Trophoblast cell (in vitro differentiated cells and primary cell): ENCODE measurements at regions not wholly inside any gene's neighbourhood (a gene's known extent, or its start where the extent isn't known, plus 50 kb on each side); places are given as distances from the start of the nearest gene placed in this dataset.

Experiments
- DNase-seq, 2 donors: peaks; one replicate each; pipeline ENCODE4 v3.0.0-alpha.2; 2016
- H2AFZ ChIP-seq: 2 replicates; pipeline ENCODE4 v1.6.1; 2013; ENCODE audit warnings: low read length, moderate library complexity, mild to moderate bottlenecking; ENCODE audit not compliant: insufficient read depth, poor library complexity
- H2AK5ac ChIP-seq: 2 replicates; pipeline ENCODE4 v1.6.1; 2013; ENCODE audit warnings: mild to moderate bottlenecking, low read length
- H2BK120ac ChIP-seq: 2 replicates; pipeline ENCODE4 v1.6.1; 2013; ENCODE audit warnings: low read length, mild to moderate bottlenecking, moderate library complexity; ENCODE audit not compliant: insufficient read depth, poor library complexity
- H2BK12ac ChIP-seq: 2 replicates; pipeline ENCODE4 v1.6.1; 2013; ENCODE audit warnings: mild to moderate bottlenecking, low read length, moderate library complexity
- H2BK5ac ChIP-seq: 2 replicates; pipeline ENCODE4 v1.6.1; 2013; ENCODE audit warnings: low read length, low read depth, moderate library complexity, mild to moderate bottlenecking; ENCODE audit not compliant: poor library complexity
- H3K14ac ChIP-seq: 2 replicates; pipeline ENCODE4 v1.6.1; 2013; ENCODE audit warnings: mild to moderate bottlenecking, low read length
- H3K18ac ChIP-seq: 2 replicates; pipeline ENCODE4 v1.6.1; 2013; ENCODE audit warnings: mild to moderate bottlenecking, low read length
- H3K23ac ChIP-seq: 2 replicates; pipeline ENCODE4 v1.6.1; 2013; ENCODE audit warnings: low read length
- H3K27ac ChIP-seq: 2 replicates; pipeline ENCODE4 v1.5.1; 2013; ENCODE audit warnings: low read depth, mild to moderate bottlenecking, inconsistent platforms, low read length, moderate library complexity
- H3K27me3 ChIP-seq: 2 replicates; pipeline ENCODE4 v1.6.1; 2013; ENCODE audit warnings: inconsistent platforms, mild to moderate bottlenecking, low read length, moderate library complexity; ENCODE audit not compliant: insufficient read depth
- H3K36me3 ChIP-seq, 2 experiments: 1 replicate in 1 of 2; 2 replicates in 1 of 2; pipeline ENCODE4 v1.6.1; 2013; ENCODE audit warnings: low read length in 2 of 2, mild to moderate bottlenecking in 2 of 2, moderate library complexity in 1 of 2; ENCODE audit not compliant: insufficient read depth in 2 of 2, control insufficient read depth in 1 of 2
- H3K4ac ChIP-seq: 2 replicates; pipeline ENCODE4 v1.6.1; 2013; ENCODE audit warnings: low read depth, mild to moderate bottlenecking, low read length, moderate library complexity
- H3K4me1 ChIP-seq, 2 experiments: 1 replicate in 1 of 2; 2 replicates in 1 of 2; pipeline ENCODE4 v1.6.1; 2013; ENCODE audit warnings: low read length in 2 of 2, mild to moderate bottlenecking in 2 of 2, moderate library complexity in 1 of 2; ENCODE audit not compliant: insufficient read depth in 2 of 2, control insufficient read depth in 1 of 2
- H3K4me2 ChIP-seq: 2 replicates; pipeline ENCODE4 v1.6.1; 2013; ENCODE audit warnings: inconsistent platforms, mild to moderate bottlenecking, low read length, moderate library complexity
- H3K4me3 ChIP-seq: 2 replicates; pipeline ENCODE4 v1.5.1; 2013; ENCODE audit warnings: mild to moderate bottlenecking, low read depth, low read length, inconsistent platforms
- H3K79me1 ChIP-seq: one replicate; pipeline ENCODE4 v1.6.1; 2013; ENCODE audit warnings: low read length
- H3K79me2 ChIP-seq: 2 replicates; pipeline ENCODE4 v1.6.1; 2013; ENCODE audit warnings: low read length, mild to moderate bottlenecking; ENCODE audit not compliant: control insufficient read depth, insufficient read depth, poor library complexity
- H3K9ac ChIP-seq: 2 replicates; pipeline ENCODE4 v1.6.1; 2013; ENCODE audit warnings: mild to moderate bottlenecking, low read length
- H3K9me3 ChIP-seq: 2 replicates; pipeline ENCODE4 v1.6.1; 2013; ENCODE audit warnings: low read depth, mild to moderate bottlenecking, control low read depth, inconsistent platforms, low read length; ENCODE audit not compliant: insufficient read depth
- H4K12ac ChIP-seq: 2 replicates; pipeline ENCODE4 v1.6.1; 2013; ENCODE audit warnings: low read depth, mild to moderate bottlenecking, low read length, moderate library complexity
- H4K8ac ChIP-seq: 2 replicates; pipeline ENCODE4 v1.6.1; 2013; ENCODE audit warnings: low read depth, mild to moderate bottlenecking, low read length, moderate library complexity
- H4K91ac ChIP-seq: one replicate; pipeline ENCODE4 v1.6.1; 2013; ENCODE audit warnings: low read depth, mild to moderate bottlenecking, low read length, moderate library complexity
- WGBS: extraction: QIAGEN DNeasy Blood & Tissue Kit; methylation state at CpG from one replicate; pipeline ENCODE4 v1.1.7; 2013; ENCODE audit warnings: missing lambda C conversion rate; ENCODE audit not compliant: insufficient read length, insufficient coverage; ENCODE audit errors: extremely low coverage; 5-methylcytosine and 5-hydroxymethylcytosine counted together

- Histone ChIP-seq H4K8ac (no peak overlapping the region), H3K4ac (no peak overlapping the region), H3K27me3 (no peaks in the 10 kb centered on the region), H3K79me2 (no peaks in the 10 kb centered on the region), H4K12ac (no peak overlapping the region), H2AK5ac (no peak overlapping the region), H2AFZ (no peak overlapping the region), H3K79me1 (peaks cover 11% of the 10 kb centered on the region), H3K18ac (no peak overlapping the region), H3K27ac (no peak overlapping the region), H3K4me1 (peaks cover 9 to 16% of the 10 kb centered on the region in 2 experiments), H3K4me2 (no peak overlapping the region), H3K36me3 (no peaks in the 10 kb centered on the region), H2BK5ac (no peak overlapping the region), H3K14ac (no peak overlapping the region), H3K9ac (no peak overlapping the region), H3K23ac (no peak overlapping the region), H3K9me3 (peaks cover 2% of the 10 kb centered on the region), H2BK120ac (no peak overlapping the region), H3K4me3 (no peak overlapping the region), H2BK12ac (no peak overlapping the region), H4K91ac (no peak overlapping the region)
- WGBS = no CpG with 5 or more reads among the region's 6 CpGs
- DNase-seq = no peak
Observed at GRCh38 chr5:134462761-134463160, 51.1 kb upstream of the CDKN2AIPNL start.

GRCh38 chr5:134462047-134462575, 50.4 kb upstream of the CDKN2AIPNL start:
- no CpG with 5 or more reads among the region's 2 CpGs for WGBS
- H3K4ac ChIP-seq = no peak overlapping the region
- H3K23ac ChIP-seq = no peak overlapping the region

More at GRCh38 chr5:134462047-134462575, 50.4 kb upstream of the CDKN2AIPNL start:
- DNase-seq = no peak
- Histone ChIP-seq H2AFZ (no peak overlapping the region), H3K79me2 (no peaks in the 10 kb centered on the region), H4K12ac (no peak overlapping the region), H3K9ac (no peak overlapping the region), H3K4me1 (peaks cover 9 to 16% of the 10 kb centered on the region in 2 experiments), H3K18ac (no peak overlapping the region), H3K9me3 (peaks cover 4% of the 10 kb centered on the region), H3K14ac (no peak overlapping the region), H3K4me2 (no peak overlapping the region), H4K8ac (no peak overlapping the region), H2BK12ac (no peak overlapping the region), H3K27me3 (no peaks in the 10 kb centered on the region), H2BK120ac (no peak overlapping the region), H3K4me3 (no peak overlapping the region), H3K79me1 (peaks cover 11% of the 10 kb centered on the region), H3K27ac (no peak overlapping the region), H3K36me3 (no peaks in the 10 kb centered on the region), H2AK5ac (no peak overlapping the region), H2BK5ac (no peak overlapping the region), H4K91ac (no peak overlapping the region)
